ENCODE measurements at regions not wholly inside any gene's neighbourhood (a gene's known extent, or its start where the extent isn't known, plus 50 kb on each side); places are given as distances from the start of the nearest gene placed in this dataset.

GRCh38 chr3:139202226-139202958 is 141.4 kb upstream of the MRPS22 start:
- H3K36me3 ChIP-seq = no peaks in the 10 kb centered on the region
- TF ChIP-seq CTCF (IDR thresholded peaks at IDR 0.05) = no peak
- peak in 1 of 4 donors; percentile 21 for DNase-seq
- no peaks in the 10 kb centered on the region for H3K4me1 ChIP-seq
- H3K27ac ChIP-seq = no peak overlapping the region
- no peak overlapping the region for H3K4me3 ChIP-seq
- no peak for ATAC-seq
- no peaks in the 10 kb centered on the region for H3K9me3 ChIP-seq
- intact Hi-C loops (cut with DNase I) = no loop called here
- no peaks in the 10 kb centered on the region for H3K27me3 ChIP-seq

- Histone ChIP-seq H3K9me3 (no peaks in the 10 kb centered on the region), H3K27ac (no peak overlapping the region), H3K4me1 (no peaks in the 10 kb centered on the region), H3K4me3 (no peak overlapping the region), H3K27me3 (no peaks in the 10 kb centered on the region), H3K36me3 (no peaks in the 10 kb centered on the region)
- no peak for ATAC-seq
- no peak for TF ChIP-seq CTCF (IDR thresholded peaks at IDR 0.05)
- DNase-seq = no peak
- intact Hi-C loops (cut with DNase I) = no loop called here
Observed at GRCh38 chr3:139202959-139203349, 140.9 kb upstream of the MRPS22 start.

GRCh38 chr3:139203752-139204151 is 140.1 kb upstream of the MRPS22 start:
- Histone ChIP-seq H3K9me3 (no peaks in the 10 kb centered on the region), H3K4me3 (no peak overlapping the region), H3K4me1 (no peaks in the 10 kb centered on the region), H3K27me3 (no peaks in the 10 kb centered on the region), H3K27ac (no peak overlapping the region), H3K36me3 (no peaks in the 10 kb centered on the region)
- no peak for TF ChIP-seq CTCF (IDR thresholded peaks at IDR 0.05)
- no peak for ATAC-seq
- intact Hi-C loops (cut with DNase I) = no loop called here
- no peak for DNase-seq

GRCh38 chr3:139204728-139205127 is 139.1 kb upstream of the MRPS22 start:
- Histone ChIP-seq H3K27me3 (no peaks in the 10 kb centered on the region), H3K27ac (no peak overlapping the region), H3K4me1 (no peaks in the 10 kb centered on the region), H3K36me3 (no peaks in the 10 kb centered on the region), H3K4me3 (no peak overlapping the region), H3K9me3 (no peaks in the 10 kb centered on the region)
- DNase-seq (no peak), ATAC-seq (no peak)
- intact Hi-C loops (cut with DNase I) = no loop called here
- no peak for TF ChIP-seq CTCF (IDR thresholded peaks at IDR 0.05)

GRCh38 chr3:139213936-139214335 is 129.9 kb upstream of the MRPS22 start:
- H3K36me3 ChIP-seq = no peaks in the 10 kb centered on the region
- ATAC-seq (no peak), DNase-seq (no peak)
- H3K27ac ChIP-seq = no peak overlapping the region
- H3K9me3 ChIP-seq = peaks cover 0 to 7% of the 10 kb centered on the region in 2 donors
- no peaks in the 10 kb centered on the region for H3K27me3 ChIP-seq
- no peaks in the 10 kb centered on the region for H3K4me1 ChIP-seq
- no peak for TF ChIP-seq CTCF (IDR thresholded peaks at IDR 0.05)
- intact Hi-C loops (cut with DNase I) = no loop called here
- no peak overlapping the region for H3K4me3 ChIP-seq

Measured in left lung (tissue), 4 donors.